HG02623 (cell line): ENCODE measurements at regions not wholly inside any gene's neighbourhood (a gene's known extent, or its start where the extent isn't known, plus 50 kb on each side); places are given as distances from the start of the nearest gene placed in this dataset.

Experiments
- ATAC-seq: cut with Tn5 transposase; IDR thresholded peaks from one replicate; pipeline ENCODE4 v1.9.1; 2021; ENCODE audit warnings: moderate library complexity; ENCODE audit not compliant: unreplicated experiment

GRCh38 chr5:117999939-118000549 is 988.3 kb downstream of the DTWD2 start:
- peak; percentile 64 for ATAC-seq

GRCh38 chr5:117982691-117983090 is 1005.7 kb downstream of the DTWD2 start:
- no peak for ATAC-seq

DNA sequence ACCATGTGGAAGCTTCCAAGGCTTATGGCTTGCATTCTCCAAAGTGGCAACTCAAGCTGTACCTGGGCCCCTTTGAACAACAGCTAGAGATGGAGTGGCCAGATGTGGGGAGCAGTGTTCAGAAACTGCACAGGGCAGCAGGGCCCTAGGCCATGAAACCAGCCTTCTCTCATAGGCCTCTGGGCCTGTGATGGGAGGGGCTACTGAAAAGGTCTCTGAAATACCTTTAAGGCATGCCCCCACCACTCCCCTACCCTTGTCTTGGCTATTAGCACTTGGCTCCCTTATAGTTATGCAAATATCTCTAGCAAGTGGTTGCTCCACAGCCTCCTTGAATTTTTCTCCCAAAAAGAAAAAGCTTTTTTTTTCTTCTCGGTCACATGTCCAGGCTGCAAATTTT is 1014.6 kb downstream of the DTWD2 start:
- ATAC-seq, result no peak

GRCh38 chr5:117955831-117956230 is 1032.5 kb downstream of the DTWD2 start:
- ATAC-seq, result no peak

GRCh38 chr5:117954331-117954730 is 1034.0 kb downstream of the DTWD2 start:
- no peak for ATAC-seq

GRCh38 chr5:117953272-117953671 is 1035.1 kb downstream of the DTWD2 start:
- no peak for ATAC-seq

GRCh38 chr5:117947836-117948235 is 1040.5 kb downstream of the DTWD2 start:
- ATAC-seq, result no peak

DNA sequence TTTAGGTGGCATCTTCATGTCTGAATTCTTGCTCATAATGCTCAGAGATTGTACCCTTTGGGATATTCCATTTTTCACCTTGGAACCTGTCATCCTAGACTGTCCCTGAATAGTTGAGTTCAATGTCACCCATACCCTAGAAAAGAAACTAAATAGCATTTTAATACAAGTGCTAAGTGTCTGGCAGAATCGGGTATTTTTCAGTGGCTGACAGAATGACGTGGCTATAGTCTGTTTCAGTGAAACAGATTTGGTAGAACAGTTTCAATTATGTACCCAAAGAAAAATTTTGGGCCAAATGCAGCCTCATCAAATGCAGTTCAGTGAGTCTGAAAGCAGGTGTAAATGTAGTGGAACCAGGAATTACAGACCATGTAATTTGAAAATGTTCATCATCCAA is 1041.2 kb downstream of the DTWD2 start:
- no peak for ATAC-seq

DNA sequence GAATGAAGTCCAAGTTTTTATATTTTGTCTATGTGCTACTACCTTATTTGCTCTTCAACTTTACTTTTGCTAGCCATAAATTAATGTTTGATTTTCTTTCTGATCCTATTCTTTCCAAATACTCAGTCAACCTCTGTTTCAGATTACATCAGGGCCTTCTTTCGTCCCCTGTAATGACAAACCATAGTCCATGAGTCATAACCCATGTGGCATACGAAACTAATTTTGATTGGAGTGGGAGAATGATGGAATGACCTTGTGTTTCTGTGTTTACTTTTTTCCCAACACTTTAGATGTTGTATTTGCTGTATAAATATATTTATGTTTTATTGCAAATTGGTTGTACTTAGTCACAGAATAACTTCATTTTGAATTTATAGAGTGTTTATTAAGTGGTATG is 1043.1 kb downstream of the DTWD2 start:
- ATAC-seq, result no peak

- no peak for ATAC-seq
Measured at GRCh38 chr5:117943541-117943940, 1044.8 kb downstream of the DTWD2 start.

DNA sequence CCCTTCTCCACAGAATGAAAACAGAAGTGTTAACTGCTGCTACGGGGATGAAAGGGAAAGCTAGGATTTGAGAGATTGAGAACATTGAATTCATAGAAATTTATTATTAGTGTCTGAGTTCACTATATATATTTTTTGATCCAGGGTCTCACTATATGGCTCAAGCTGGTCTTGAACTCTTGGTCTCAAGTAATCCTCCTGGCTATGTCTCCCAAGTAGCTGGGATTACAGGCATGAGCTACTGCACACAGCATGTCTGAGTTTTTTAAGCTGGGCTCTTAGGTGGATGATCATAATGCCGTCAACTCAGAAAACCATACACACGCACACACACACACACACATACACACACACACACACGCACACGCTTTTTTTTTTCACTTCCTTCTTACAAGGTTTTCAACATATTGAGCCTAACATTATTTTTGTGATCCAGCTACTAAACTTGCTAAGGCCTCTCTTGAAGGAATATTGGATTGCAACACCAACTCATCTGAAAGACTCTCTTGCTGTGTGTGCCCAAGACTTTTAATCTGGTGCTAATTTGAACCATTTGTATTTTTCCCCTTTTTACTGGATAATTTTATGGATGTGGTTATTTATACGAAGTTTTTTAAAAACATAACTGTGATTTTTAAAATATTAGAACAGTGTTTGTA is 1045.4 kb downstream of the DTWD2 start:
- no peak for ATAC-seq

DNA sequence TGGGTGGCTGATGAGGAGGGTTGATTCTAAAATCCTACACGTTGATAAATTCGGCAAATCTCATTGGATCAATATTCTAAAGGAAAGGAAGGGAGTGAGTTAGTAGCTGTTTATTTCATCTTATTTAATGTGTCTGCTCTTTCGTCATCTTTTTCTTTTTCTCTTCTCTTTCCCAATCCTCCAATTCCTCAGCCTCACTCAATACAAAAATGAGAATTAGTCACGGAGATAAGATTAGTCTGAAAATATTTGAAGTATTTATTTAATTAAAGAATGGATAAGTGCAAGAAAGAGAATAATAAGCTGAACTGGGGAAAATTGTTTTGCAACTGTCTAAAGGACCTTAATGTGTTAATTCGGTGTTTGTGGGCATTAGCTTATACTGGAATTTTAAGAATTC is 1095.1 kb downstream of the DTWD2 start:
- no peak for ATAC-seq

GRCh38 chr5:117892360-117892759 is 1096.0 kb downstream of the DTWD2 start:
- no peak for ATAC-seq

DNA sequence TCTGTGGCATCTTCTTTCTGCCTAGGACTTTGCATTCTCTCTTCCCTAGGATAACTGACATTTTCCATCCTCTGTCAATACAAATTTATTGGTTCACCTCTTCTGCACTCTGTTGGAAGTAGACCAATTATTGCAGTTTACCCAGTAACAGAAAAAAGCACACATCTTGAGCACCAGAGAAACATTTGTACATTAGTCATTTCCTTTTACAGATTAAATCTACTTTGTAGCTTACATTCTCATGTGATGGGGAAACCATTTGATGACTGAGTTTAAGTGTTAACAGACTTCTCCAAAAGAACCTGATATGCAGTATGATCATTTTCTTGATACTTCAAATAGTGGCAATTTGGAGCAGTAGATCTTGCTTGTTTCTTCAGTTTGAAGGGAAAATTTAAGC is 1098.8 kb downstream of the DTWD2 start:
- ATAC-seq, result no peak

DNA sequence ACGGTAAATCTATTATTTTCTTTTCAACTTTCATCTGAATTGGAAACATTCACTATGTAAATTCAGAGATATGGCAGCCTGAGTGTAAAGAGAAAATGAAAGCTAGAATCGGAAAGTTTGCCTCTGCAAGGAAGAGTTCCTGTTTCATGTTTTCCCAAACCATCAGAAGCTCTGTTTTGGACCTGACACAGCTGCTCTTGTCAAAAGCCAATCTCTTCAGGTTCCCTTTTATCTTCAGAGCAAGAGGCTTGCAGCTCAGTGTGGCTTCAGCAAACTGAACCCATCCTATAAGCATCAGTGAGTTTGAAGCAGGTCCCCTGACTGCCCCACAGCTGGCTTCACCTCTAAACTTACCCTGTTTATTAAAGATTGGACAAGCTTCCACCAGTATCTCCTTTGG is 1099.7 kb downstream of the DTWD2 start:
- peak; percentile 86 for ATAC-seq

- ATAC-seq, result no peak
Measured at GRCh38 chr5:117881426-117882230, 1106.7 kb downstream of the DTWD2 start.

GRCh38 chr5:117880932-117881331 is 1107.4 kb downstream of the DTWD2 start:
- ATAC-seq, result no peak

GRCh38 chr5:117877731-117878130 is 1110.6 kb downstream of the DTWD2 start:
- no peak for ATAC-seq

- no peak for ATAC-seq
Measured at GRCh38 chr5:117872798-117873368, 1115.5 kb downstream of the DTWD2 start.

DNA sequence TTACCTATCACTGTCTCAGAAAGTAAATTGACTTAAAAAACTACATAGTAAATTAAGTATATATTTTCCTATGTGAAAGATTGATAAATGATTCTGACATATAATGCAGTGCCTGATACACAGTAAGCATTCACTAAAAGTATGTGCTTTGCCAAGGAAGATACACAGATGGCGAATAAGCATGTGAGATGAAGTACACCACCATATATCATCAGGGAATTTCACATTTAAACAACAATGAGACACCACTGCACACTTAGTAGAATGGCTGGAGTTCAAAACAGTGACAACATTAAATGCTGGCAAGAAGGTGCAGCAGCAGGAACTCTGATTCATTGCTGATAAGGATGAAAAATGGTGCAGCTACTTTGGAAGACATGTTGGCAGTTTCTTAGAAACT is 1118.8 kb downstream of the DTWD2 start:
- no peak for ATAC-seq

DNA sequence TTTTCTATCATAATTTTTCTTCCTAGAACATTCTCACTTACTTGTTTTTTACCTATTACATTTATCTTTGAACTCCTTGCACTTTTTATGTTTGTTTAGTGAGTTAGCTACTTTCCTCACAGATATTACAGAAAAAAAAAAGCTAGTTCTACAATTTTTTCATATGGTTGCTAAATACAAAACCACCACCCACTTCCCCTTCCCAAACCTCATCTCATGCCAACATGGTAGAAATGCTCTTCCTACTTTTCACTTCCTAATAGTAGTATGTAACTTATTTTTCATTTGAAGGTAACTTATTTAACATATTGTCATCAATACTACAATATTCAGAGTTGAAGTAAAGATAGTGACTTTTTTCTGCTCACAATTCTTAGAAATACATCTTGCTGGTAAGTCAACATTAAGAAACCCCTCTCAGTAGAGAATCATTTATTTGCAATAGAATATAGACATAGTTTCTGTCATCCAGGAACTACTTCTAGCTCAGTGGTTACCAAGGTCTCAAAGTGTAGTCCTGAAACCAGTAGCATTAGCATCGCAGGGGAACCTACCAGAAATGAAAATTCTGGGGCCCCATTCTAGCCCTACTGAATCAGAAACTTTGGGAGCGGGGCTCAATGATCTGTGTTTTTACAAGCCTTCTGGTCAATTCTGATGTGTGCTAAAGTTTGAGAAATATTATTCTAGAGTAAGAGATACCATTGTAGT is 1124.6 kb downstream of the DTWD2 start:
- no peak for ATAC-seq
